ENCODE measurements at regions not wholly inside any gene's neighbourhood (a gene's known extent, or its start where the extent isn't known, plus 50 kb on each side); places are given as distances from the start of the nearest gene placed in this dataset.

DNA sequence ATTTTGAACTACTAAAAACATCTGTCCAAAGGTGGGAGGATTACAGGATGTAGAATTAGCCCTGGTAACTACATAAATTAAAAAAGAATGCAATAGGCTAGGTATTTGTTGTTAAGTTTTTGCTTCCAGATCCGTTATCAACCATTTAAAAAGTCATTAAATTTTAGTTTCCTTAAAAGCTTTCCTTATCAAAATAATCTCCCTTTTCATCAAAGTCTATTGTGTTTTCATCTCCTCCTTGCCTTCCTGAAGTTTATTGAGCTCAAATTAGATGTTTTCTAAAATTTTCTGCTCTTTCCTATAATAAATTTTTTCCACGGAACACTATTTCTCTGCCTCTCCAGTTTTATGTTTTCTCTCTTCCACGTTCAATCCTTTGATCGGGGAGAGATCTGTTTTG is 108.6 kb downstream of the MEX3B start (continued):
- TF ChIP-seq, protein P1, sequence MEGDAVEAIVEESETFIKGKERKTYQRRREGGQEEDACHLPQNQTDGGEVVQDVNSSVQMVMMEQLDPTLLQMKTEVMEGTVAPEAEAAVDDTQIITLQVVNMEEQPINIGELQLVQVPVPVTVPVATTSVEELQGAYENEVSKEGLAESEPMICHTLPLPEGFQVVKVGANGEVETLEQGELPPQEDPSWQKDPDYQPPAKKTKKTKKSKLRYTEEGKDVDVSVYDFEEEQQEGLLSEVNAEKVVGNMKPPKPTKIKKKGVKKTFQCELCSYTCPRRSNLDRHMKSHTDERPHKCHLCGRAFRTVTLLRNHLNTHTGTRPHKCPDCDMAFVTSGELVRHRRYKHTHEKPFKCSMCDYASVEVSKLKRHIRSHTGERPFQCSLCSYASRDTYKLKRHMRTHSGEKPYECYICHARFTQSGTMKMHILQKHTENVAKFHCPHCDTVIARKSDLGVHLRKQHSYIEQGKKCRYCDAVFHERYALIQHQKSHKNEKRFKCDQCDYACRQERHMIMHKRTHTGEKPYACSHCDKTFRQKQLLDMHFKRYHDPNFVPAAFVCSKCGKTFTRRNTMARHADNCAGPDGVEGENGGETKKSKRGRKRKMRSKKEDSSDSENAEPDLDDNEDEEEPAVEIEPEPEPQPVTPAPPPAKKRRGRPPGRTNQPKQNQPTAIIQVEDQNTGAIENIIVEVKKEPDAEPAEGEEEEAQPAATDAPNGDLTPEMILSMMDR (conservative IDR thresholded peaks at IDR 0.05; ENCODE audit: low read depth in 2 of 2) = no peak
- TF ChIP-seq JUNB (IDR thresholded peaks at IDR 0.05; ENCODE audit: unreplicated experiment) = no peak
- TF ChIP-seq, protein P2, sequence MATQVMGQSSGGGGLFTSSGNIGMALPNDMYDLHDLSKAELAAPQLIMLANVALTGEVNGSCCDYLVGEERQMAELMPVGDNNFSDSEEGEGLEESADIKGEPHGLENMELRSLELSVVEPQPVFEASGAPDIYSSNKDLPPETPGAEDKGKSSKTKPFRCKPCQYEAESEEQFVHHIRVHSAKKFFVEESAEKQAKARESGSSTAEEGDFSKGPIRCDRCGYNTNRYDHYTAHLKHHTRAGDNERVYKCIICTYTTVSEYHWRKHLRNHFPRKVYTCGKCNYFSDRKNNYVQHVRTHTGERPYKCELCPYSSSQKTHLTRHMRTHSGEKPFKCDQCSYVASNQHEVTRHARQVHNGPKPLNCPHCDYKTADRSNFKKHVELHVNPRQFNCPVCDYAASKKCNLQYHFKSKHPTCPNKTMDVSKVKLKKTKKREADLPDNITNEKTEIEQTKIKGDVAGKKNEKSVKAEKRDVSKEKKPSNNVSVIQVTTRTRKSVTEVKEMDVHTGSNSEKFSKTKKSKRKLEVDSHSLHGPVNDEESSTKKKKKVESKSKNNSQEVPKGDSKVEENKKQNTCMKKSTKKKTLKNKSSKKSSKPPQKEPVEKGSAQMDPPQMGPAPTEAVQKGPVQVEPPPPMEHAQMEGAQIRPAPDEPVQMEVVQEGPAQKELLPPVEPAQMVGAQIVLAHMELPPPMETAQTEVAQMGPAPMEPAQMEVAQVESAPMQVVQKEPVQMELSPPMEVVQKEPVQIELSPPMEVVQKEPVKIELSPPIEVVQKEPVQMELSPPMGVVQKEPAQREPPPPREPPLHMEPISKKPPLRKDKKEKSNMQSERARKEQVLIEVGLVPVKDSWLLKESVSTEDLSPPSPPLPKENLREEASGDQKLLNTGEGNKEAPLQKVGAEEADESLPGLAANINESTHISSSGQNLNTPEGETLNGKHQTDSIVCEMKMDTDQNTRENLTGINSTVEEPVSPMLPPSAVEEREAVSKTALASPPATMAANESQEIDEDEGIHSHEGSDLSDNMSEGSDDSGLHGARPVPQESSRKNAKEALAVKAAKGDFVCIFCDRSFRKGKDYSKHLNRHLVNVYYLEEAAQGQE (IDR thresholded peaks at IDR 0.05; ENCODE audit: unreplicated experiment) = no peak

DNA sequence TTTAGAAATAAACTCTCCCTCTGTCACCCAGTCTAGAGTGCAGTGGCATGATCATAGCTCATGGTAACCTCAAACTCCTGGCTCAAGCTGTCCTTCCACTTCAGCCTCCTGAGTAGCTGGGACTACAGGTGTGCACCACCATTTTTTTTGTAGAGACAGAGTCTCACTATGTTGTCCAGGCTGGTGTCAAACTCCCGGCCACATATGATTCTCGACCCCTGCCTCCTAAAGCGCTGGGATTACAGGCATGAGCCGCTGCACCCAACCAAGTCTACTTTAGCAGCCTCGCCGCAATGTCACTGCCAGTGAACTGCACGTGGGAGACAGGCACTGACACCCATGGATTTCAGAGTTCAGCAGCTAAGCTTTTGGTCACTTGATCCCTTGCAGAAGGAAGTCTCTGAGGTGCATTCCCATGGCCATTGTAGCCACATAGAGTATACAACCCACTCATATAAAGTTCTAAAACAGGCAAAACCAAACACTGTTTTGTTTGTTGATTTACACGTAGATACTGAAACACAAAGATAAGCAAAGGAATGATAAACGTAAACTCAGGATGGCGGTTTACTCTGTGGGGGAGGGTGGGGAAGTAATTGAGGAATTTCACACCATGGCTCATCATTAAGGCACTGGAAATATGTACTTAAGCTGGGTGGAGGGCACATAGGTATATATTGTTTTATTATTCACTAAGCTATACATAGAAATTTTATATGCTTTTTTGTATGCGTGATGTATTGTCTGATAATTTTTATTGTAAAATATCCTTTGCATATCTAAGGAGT is 115.0 kb downstream of the MEX3B start:
- ATAC-seq (no peak), DNase-seq (ENCODE audit: low spot score) (no peak)
- no peak overlapping the region for H3K27ac ChIP-seq (ENCODE audit: low read depth)
- Mint-ChIP-seq H3K36me3 (ENCODE audit: low read depth) (no peaks in the 10 kb centered on the region), H3K9me3 (no peaks in the 10 kb centered on the region), H3K4me1 (no peaks in the 10 kb centered on the region), H3K27me3 (ENCODE audit: insufficient read depth, low read depth, poor library complexity) (peaks cover 3% of the 10 kb centered on the region), H3K4me3 (no peak overlapping the region), H3K27ac (no peak overlapping the region)
- no peaks in the 10 kb centered on the region for H3K79me2 ChIP-seq (replicated peaks; ENCODE audit: insufficient read depth)
- no peaks in the 10 kb centered on the region for H3K27me3 ChIP-seq (ENCODE audit: insufficient read depth)
- no peaks in the 10 kb centered on the region for H4K20me1 ChIP-seq (replicated peaks; ENCODE audit: insufficient read depth)
- H3F3A ChIP-seq (replicated peaks; ENCODE audit: low read depth) = no peaks in the 10 kb centered on the region
- H3K9me2 ChIP-seq (ENCODE audit: insufficient read depth) = no peaks in the 10 kb centered on the region
- no peak overlapping the region for H2AFZ ChIP-seq
- no peak for TF ChIP-seq EZH2 (IDR thresholded peaks at IDR 0.05; ENCODE audit: low read depth, unreplicated experiment)
- no peaks in the 10 kb centered on the region for H3K36me3 ChIP-seq (ENCODE audit: insufficient read depth)
- H3K4me3 ChIP-seq = no peak overlapping the region
- H3K4me2 ChIP-seq = no peak overlapping the region
- H3K4me1 ChIP-seq (ENCODE audit: insufficient read depth) = no peaks in the 10 kb centered on the region

DNA sequence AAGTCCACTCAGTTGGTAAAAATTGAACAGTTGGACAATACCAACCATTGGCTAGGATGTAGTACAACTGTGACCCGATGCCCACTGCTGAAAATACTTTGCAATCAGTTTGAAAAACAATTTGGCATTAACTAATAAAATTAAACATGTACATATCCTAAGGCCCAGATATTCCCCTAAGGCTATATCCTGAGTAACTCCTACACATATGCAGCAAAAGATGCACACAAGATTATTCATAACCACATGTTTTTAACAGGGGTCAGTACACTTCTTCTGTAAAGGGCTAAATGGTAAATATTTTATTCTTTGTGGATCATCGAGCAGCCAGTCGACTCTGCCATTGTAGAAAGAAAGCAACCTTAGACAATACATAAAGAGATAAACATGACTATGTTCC is 116.3 kb downstream of the MEX3B start:
- H3K9me3 Mint-ChIP-seq = no peaks in the 10 kb centered on the region
- Histone ChIP-seq H3K4me3 (no peak overlapping the region), H4K20me1 (replicated peaks; ENCODE audit: insufficient read depth) (no peaks in the 10 kb centered on the region), H3K36me3 (ENCODE audit: insufficient read depth) (no peaks in the 10 kb centered on the region), H3F3A (replicated peaks; ENCODE audit: low read depth) (no peaks in the 10 kb centered on the region), H2AFZ (no peak overlapping the region), H3K79me2 (replicated peaks; ENCODE audit: insufficient read depth) (no peaks in the 10 kb centered on the region), H3K27ac (ENCODE audit: low read depth) (no peak overlapping the region), H3K9me2 (ENCODE audit: insufficient read depth) (no peaks in the 10 kb centered on the region), H3K27me3 (ENCODE audit: insufficient read depth) (no peaks in the 10 kb centered on the region), H3K4me1 (ENCODE audit: insufficient read depth) (no peaks in the 10 kb centered on the region), H3K4me2 (no peak overlapping the region)
- H3K4me1 Mint-ChIP-seq = no peaks in the 10 kb centered on the region
- no peak overlapping the region for H3K27ac Mint-ChIP-seq
- peaks cover 3% of the 10 kb centered on the region for H3K27me3 Mint-ChIP-seq (ENCODE audit: insufficient read depth, low read depth, poor library complexity)
- H3K4me3 Mint-ChIP-seq = no peak overlapping the region
- no peak for ATAC-seq
- no peaks in the 10 kb centered on the region for H3K36me3 Mint-ChIP-seq (ENCODE audit: low read depth)
- no peak for DNase-seq (ENCODE audit: low spot score)
- TF ChIP-seq, protein P1 (conservative IDR thresholded peaks at IDR 0.05; ENCODE audit: low read depth in 2 of 2) = no peak

Data from GM23338 (cell line).